Central memory CD4-positive, alpha-beta T cell (primary cell): ENCODE measurements at regions not wholly inside any gene's neighbourhood (a gene's known extent, or its start where the extent isn't known, plus 50 kb on each side); places are given as distances from the start of the nearest gene placed in this dataset.

ENCODE experiments used
- DNase-seq: peaks from one replicate; pipeline ENCODE4 v3.0.0; 2022

DNA sequence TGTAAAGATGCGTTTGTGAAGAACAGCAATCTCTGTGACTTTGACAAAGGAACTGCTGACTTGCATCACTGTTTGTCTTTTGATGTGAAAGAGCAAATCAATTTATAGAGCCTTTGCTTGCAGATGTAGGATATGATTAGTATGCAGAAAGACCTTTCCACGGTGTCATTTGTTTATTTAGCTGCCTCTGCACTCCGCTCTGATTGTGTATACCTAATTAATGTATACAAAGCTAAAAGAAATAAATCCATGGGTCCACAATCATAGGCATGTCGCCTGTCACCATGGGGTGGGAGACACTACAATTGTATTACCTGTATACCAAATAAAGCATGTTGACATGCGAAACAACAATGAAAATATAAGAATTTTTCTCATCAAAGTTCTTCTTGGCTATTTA is 410.7 kb downstream of the MZT1 start:
- DNase-seq: no peak

DNA sequence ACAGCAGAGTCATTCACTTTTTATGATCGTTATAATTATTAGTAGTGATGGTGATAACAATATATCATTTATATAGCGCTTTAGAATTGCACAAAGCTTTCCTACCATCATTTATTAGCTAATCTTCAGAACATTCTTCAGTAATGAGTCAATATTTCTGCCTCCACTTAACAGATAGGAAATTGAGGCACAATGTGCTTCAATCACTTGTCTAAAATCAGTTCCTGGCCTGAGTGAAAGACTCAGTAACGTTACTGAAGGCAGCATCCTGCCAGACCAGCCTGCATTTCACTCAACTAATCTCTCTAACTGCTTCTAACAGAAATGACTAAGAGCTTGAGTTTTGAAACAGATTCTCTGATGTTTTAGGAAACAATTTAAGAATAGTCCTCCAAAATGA is 412.1 kb downstream of the MZT1 start:
- no peak for DNase-seq

GRCh38 chr13:72314210-72314609 is 413.2 kb downstream of the MZT1 start:
- DNase-seq: no peak

- DNase-seq: no peak
These were observed 413.9 kb downstream of the MZT1 start for GRCh38 chr13:72313546-72313945.

DNA sequence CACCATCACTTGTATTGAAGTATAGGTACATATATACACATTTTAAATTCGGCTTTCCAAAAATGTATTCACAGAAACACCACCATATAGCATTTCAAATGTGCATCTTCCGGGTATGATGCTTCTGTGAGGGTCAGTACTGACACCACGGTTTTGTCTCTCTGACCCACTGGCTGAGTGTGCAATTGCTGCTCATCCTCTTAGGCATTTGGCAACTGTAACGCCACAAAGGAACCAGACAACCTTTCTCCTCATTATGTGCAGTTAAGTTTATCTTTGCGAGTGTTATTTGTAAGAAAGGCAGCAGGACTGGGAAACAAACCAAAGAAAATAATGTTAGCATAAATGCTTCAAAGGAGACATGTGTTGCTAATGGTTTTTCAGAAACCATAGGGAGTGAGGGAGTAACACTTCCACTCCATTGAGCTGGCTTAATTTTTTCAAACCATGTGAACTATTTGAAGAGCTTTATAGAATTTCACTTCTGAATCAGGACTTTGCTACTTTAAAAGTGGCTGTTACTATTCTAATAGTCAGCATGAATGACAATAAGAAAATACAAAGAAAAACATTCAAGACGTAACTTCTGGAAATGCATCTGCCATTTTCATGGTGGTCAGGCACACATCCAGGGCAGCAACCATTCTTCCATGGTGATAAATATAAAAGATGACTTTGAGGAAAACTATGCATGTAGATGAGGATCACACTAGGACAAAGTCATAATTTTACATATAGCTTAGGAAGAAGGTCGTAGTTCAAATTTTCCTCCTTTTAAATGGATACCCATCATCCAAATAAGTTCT is 423.3 kb downstream of the MZT1 start:
- DNase-seq: no peak

- no peak for DNase-seq
These were observed 429.2 kb upstream of the DACH1 start for GRCh38 chr13:72296246-72296645.

- DNase-seq: no peak
These were observed 428.1 kb upstream of the DACH1 start for GRCh38 chr13:72295153-72295552.

- DNase-seq: no peak
These were observed 426.2 kb upstream of the DACH1 start for GRCh38 chr13:72293206-72293605.

GRCh38 chr13:72290962-72291681 is 424.1 kb upstream of the DACH1 start:
- DNase-seq: no peak

GRCh38 chr13:72286421-72286820 is 419.4 kb upstream of the DACH1 start:
- no peak for DNase-seq

GRCh38 chr13:72284791-72285190 is 417.8 kb upstream of the DACH1 start:
- DNase-seq: no peak

DNA sequence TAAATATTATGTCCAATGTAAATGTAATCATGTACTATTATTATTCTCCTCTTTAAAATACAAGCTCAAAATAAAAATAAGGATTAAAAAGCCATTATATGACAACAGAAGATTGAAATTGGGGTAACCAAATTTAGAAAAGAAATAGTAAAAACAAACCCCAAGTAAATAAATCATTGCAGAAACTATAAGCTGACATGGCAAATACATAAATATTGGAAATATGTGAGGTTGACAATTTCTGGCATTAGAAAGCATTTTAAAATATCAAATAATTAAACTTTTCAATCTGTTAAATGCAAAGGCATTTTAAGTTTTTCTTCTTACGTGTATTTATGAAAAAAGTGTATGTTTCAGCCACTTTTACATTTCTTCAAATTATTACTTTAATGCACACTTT is 394.7 kb upstream of the DACH1 start:
- DNase-seq: no peak

GRCh38 chr13:72259528-72259927 is 392.5 kb upstream of the DACH1 start:
- no peak for DNase-seq

- DNase-seq: no peak
These were observed 391.5 kb upstream of the DACH1 start for GRCh38 chr13:72258340-72258981.

DNA sequence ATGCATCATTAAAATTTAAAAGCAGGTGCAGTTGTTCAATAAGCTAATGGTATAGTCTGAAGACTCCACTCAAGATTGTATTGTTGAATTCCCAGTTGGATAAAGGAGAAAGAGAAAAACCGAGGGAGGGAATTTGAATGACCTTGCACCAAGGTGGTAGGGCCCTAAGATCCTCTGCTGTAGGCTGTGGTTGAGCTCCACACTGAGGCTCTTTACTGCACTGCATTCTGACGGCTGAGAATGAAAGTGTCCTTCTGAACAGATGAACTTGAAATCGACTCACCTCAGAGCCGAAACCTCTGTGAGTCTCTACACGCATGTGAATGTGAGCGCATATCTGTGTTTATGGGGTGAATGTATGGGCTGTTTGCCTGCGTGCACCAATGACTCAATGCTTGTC is 388.9 kb upstream of the DACH1 start:
- no peak for DNase-seq

- no peak for DNase-seq
These were observed 386.8 kb upstream of the DACH1 start for GRCh38 chr13:72253754-72254153.

DNA sequence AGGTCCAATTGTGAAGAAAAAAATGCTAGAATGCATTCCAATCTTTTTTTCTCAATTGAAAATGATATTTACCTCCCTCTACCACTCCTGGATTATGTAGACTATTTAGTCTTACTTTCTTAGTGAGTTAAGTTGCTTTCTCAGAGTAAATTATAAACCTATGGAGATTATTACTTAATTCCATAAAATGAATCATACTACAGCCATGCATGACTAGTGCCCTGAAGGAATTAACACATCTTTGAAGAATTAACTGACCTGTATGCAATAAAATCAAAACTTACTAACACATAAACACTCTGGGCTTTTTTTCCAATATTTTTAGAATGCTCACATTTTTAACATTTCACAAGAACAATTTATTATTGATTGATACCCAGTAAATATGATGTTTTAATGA is 379.4 kb upstream of the DACH1 start:
- no peak for DNase-seq

- no peak for DNase-seq
These were observed 377.8 kb upstream of the DACH1 start for GRCh38 chr13:72244788-72245187.

DNA sequence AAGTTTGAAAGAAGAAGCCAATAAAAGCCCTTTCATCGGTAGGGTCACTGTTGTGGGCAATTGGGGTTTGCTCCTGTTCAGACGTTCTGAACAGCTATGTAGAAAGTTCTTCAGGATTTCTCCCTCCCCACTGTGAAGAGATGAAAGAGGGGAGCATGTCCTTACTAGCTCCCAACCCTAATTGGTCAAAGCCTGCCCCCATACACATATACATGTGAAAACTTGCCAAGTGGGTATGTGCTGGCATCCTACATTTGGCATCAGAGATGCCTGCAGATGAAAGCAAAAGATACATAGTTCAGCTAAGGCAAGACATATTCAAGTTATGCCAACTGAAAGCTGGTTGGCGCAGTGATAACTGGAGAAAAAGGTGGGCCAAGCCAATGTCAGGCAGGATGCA is 363.1 kb upstream of the DACH1 start:
- DNase-seq: no peak

GRCh38 chr13:72229067-72229466 is 362.1 kb upstream of the DACH1 start:
- DNase-seq: no peak

DNA sequence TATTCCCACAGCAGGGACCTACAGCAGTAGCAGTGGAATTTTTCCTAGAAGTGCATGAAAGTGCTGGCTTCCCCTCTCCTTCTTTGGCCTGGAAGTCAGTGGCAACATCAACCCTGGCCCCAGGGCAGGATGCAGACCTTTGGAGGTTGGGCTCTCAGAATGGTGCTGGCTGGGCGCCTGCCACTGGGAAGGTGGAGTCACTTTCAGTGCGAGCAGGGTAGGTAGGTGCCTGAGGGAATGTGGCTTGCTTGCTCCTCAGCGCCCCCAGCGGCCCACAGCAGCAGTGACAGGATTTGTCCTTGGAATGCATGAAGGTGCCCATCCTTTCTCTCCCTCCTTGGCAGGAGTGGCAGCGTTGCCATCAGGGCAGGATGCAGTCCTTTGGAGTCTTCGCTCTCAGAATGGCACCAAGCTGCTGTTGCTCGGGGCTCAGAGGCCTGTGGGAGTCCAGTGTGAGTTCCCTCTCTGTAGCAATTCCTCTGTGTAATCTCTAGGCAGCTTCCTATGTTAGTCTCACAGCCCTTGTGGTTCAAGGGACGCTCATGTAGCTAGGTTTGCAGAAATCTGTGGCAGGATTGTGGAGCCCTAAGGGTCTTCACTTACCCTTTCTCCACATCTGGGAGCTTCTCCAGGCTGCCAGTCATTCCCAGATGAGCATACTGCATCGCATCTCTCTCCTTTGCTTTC is 354.4 kb upstream of the DACH1 start:
- no peak for DNase-seq

- no peak for DNase-seq
These were observed 352.0 kb upstream of the DACH1 start for GRCh38 chr13:72218966-72219365.

DNA sequence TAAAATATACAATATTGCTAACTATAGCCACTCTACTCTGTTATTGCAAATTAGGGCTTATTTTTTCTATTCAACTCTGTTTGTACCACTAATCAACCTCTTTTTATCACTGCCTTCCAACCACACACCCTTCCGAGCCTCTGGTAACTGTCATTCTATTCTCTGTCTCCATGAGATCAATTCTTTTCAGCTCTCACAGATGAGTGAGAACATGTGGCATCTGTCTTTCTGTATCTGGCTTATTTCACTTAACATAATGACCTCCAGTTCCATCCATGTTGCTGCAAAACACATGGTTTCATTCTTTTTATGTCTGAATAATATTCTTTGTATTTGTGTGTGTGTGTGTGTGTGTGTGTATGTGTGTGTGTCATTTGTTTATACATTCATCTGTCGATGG is 350.1 kb upstream of the DACH1 start:
- no peak for DNase-seq
